Gastroesophageal sphincter (tissue), 4 donors: ENCODE measurements at regions not wholly inside any gene's neighbourhood (a gene's known extent, or its start where the extent isn't known, plus 50 kb on each side); places are given as distances from the start of the nearest gene placed in this dataset.
"Not testable (repeated sequence)": the region's sequence is repeated elsewhere in the genome, so short reads cannot be mapped to it uniquely, and the experiment has no call there.

Experiments used
- ATAC-seq: fragments of 150-250 bp; one replicate; pipeline ENCODE4 v1.9.1; 2016; ENCODE audit warnings: mild to moderate bottlenecking, moderate library complexity
- H3K27ac ChIP-seq, 4 donors: fragments of 200-600 bp; sonication (generic) in 3 of 4; 1 replicate in 3 of 4; 2 replicates in 1 of 4; pipeline ENCODE4 v1.5.1; 2016 to 2019
- H3K27me3 ChIP-seq: fragments of 200-600 bp; sonication (generic); one replicate; pipeline ENCODE4 v1.5.1; 2019
- H3K36me3 ChIP-seq, 2 donors: fragments of 200-600 bp; sonication (generic); one replicate each; pipeline ENCODE4 v1.5.1; 2019; ENCODE audit warnings: control low read depth in 1 of 2
- H3K4me1 ChIP-seq, 3 donors: fragments of 200-600 bp; sonication (generic); 1 replicate in 2 of 3; 2 replicates in 1 of 3; pipeline ENCODE4 v1.5.1; 2016 to 2019; ENCODE audit warnings: control low read depth in 2 of 3
- H3K4me3 ChIP-seq, 2 donors: fragments of 200-600 bp; sonication (generic); one replicate each; pipeline ENCODE4 v1.5.1; 2019; ENCODE audit warnings: mild to moderate bottlenecking in 1 of 2, moderate library complexity in 1 of 2
- H3K9me3 ChIP-seq, 3 donors: fragments of 200-600 bp; sonication (generic); one replicate each; pipeline ENCODE4 v1.5.1; 2017 to 2019; ENCODE audit warnings: control low read depth in 2 of 3
- EP300 ChIP-seq: sonication (generic); formaldehyde crosslinking; IDR thresholded peaks from one replicate; pipeline ENCODE4 v1.6.1; 2017; ENCODE audit warnings: antibody characterized with exemption, mild to moderate bottlenecking
- POLR2A ChIP-seq, 2 donors: fragments of 450-650 bp; IDR thresholded peaks; one replicate each; pipeline ENCODE4 v1.6.1; 2017; ENCODE audit warnings: antibody characterized with exemption in 2 of 2, mild to moderate bottlenecking in 2 of 2, moderate library complexity in 1 of 2
- POLR2AphosphoS5 ChIP-seq: sonication (generic); formaldehyde crosslinking; IDR thresholded peaks from one replicate; pipeline ENCODE4 v1.6.1; 2017; ENCODE audit warnings: antibody characterized with exemption
- WGBS, 2 donors: methylation state at CpG; one replicate each; pipeline ENCODE4 v1.1.5; 2018; ENCODE audit warnings: low coverage in 1 of 2; 5-methylcytosine and 5-hydroxymethylcytosine counted together
- TF ChIP-seq, protein P1 (sequence below), 4 experiments: fragments of 200-600 bp in 2 of 4; fragments of 450-650 bp in 2 of 4; sonication (generic) in 1 of 4; IDR thresholded peaks; one replicate each; pipeline ENCODE4 v1.5.1; 2017 to 2019; ENCODE audit warnings: antibody characterized with exemption in 4 of 4, mild to moderate bottlenecking in 2 of 4, moderate library complexity in 2 of 4

GRCh38 chr10:29375888-29376287, 87.0 kb downstream of the LYZL1 start:
- Histone ChIP-seq H3K4me1 (peaks cover 0 to 12% (median 3%) of the 10 kb centered on the region in 3 donors), H3K27me3 (peaks cover 10% of the 10 kb centered on the region), H3K4me3 (no peak overlapping the region), H3K9me3 (no peaks in the 10 kb centered on the region), H3K27ac (no peak overlapping the region), H3K36me3 (no peaks in the 10 kb centered on the region)
- no peak for ATAC-seq
- WGBS, 2 donors: 85 to 89% methylated on average over 4 of the region's 4 CpGs
- TF ChIP-seq, protein P1, sequence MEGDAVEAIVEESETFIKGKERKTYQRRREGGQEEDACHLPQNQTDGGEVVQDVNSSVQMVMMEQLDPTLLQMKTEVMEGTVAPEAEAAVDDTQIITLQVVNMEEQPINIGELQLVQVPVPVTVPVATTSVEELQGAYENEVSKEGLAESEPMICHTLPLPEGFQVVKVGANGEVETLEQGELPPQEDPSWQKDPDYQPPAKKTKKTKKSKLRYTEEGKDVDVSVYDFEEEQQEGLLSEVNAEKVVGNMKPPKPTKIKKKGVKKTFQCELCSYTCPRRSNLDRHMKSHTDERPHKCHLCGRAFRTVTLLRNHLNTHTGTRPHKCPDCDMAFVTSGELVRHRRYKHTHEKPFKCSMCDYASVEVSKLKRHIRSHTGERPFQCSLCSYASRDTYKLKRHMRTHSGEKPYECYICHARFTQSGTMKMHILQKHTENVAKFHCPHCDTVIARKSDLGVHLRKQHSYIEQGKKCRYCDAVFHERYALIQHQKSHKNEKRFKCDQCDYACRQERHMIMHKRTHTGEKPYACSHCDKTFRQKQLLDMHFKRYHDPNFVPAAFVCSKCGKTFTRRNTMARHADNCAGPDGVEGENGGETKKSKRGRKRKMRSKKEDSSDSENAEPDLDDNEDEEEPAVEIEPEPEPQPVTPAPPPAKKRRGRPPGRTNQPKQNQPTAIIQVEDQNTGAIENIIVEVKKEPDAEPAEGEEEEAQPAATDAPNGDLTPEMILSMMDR (IDR thresholded peaks at IDR 0.05): no peak
- TF ChIP-seq EP300 (no peak), POLR2A (IDR thresholded peaks at IDR 0.05) (no peak), POLR2AphosphoS5 (no peak)

DNA sequence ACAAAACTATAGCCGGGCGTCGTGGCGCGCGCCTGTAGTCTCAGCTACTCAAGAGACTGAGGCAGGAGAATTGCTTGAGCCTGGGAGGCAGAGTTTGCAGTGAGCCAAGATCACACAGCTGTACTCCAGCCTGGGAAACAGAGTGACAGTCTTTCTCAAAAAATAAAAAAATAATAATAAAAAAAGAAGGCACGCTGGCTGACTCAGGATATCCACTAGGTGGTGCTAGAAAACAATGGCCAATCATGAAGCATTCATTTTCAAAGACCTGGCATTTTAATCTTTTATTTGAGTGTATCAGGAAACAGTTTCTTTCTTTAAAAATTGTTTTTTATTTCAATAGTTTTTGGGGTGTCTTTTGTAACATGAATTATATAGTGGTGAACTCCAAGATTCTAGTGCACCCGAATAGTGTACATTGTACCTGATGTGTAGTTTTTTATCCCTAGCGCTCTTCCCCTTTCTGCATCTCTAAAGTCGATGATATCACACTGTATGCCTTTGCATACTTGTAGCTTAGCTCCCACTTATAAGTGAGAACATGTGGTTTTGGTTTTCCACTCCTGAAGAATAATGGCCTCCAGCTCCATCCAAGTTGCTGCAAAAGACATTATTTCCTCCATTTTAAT, 88.6 kb downstream of the LYZL1 start:
- H3K27me3 ChIP-seq: no peaks in the 10 kb centered on the region
- H3K36me3 ChIP-seq: no peaks in the 10 kb centered on the region
- WGBS, 2 donors: 0 to 77% methylated on average over 1 to 9 of the region's 10 CpGs
- no peak overlapping the region for H3K4me3 ChIP-seq
- no peak for TF ChIP-seq EP300
- TF ChIP-seq, protein P1 (IDR thresholded peaks at IDR 0.05): peak; percentile 54 to 77 (median 68)
- ATAC-seq: no peak
- H3K9me3 ChIP-seq: no peaks in the 10 kb centered on the region
- no peak overlapping the region for H3K27ac ChIP-seq
- H3K4me1 ChIP-seq: peaks cover 0 to 12% (median 3%) of the 10 kb centered on the region in 3 donors

DNA sequence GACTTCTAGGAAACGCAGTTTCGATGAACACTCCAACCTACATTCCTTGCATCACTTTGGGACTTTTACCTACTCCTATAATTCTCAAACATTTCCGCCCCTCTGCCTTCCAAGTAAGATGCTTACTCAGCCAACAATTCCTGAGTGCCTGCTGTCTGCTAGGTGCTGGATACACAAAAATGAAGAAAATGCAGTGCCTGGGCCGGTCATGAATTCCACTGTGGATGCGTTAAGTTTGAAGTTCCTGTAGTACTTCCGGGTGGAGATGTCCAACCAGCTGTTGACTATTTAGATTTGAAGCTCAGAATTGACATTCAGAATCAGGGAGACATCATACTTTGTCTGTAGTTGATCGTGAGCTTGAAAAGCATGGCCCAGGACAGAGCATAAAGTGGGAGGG, 89.2 kb downstream of the LYZL1 start:
- H3K4me1 ChIP-seq: peaks cover 0 to 12% (median 3%) of the 10 kb centered on the region in 3 donors
- no peaks in the 10 kb centered on the region for H3K36me3 ChIP-seq
- 80 to 91% methylated on average over 1 to 6 of the region's 7 CpGs for WGBS, 2 donors
- no peak overlapping the region for H3K27ac ChIP-seq
- H3K27me3 ChIP-seq: no peaks in the 10 kb centered on the region
- TF ChIP-seq EP300: no peak
- TF ChIP-seq, protein P1 (IDR thresholded peaks at IDR 0.05): no peak
- TF ChIP-seq POLR2A (IDR thresholded peaks at IDR 0.05): no peak
- no peak for TF ChIP-seq POLR2AphosphoS5
- no peak overlapping the region for H3K4me3 ChIP-seq
- ATAC-seq: no peak
- H3K9me3 ChIP-seq: no peaks in the 10 kb centered on the region

- no peak for TF ChIP-seq POLR2A (IDR thresholded peaks at IDR 0.05)
- TF ChIP-seq EP300: no peak
- TF ChIP-seq POLR2AphosphoS5: no peak
- TF ChIP-seq, protein P1 (IDR thresholded peaks at IDR 0.05): no peak
- Histone ChIP-seq H3K27me3 (no peaks in the 10 kb centered on the region), H3K36me3 (no peaks in the 10 kb centered on the region), H3K4me3 (no peak overlapping the region), H3K27ac (no peak overlapping the region), H3K4me1 (peaks cover 0 to 12% (median 3%) of the 10 kb centered on the region in 3 donors), H3K9me3 (no peaks in the 10 kb centered on the region)
- 40 to 50% methylated on average over 1 to 4 of the region's 4 CpGs for WGBS, 2 donors
- no peak for ATAC-seq
Measured at GRCh38 chr10:29379208-29379607, 90.3 kb downstream of the LYZL1 start.

DNA sequence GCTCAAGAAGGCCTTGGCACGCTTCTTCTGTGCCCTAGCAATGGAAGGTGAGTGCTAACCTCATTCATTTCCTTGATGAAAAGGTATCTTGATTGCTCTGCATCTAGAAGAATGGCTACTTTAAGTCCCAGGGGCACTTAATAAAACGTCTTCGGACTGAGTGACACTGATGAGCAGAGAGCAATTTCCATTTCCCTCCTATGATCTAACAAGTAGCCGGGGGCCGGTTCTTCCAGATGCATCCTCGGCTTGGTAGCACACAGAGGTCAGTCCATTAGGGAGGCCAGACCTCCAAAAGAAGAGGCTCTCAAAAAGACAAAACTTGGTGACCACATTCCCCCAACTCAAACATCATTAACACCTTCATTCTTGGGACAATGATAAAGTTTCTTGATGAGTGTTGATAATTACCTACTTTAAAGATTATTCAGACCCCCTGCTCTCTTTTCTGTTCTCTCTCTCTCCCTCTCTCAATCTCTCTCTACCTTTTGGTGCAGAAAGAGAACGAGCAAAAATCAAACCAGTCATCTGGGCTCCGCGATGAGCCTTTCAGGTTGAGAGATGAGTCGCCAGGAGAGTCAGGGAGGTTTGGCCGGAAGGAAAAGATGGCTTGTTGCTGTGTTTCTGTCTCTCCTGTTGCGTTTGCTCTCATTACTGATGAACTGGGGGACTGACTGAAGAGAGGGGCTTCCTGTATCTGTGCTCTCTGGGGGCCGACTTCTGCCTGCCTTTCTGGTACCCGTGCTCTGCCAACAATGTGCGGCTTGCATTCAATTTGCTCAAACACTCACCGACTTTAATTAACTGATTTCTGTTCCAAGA, 91.1 kb downstream of the LYZL1 start:
- peaks cover 0 to 12% (median 3%) of the 10 kb centered on the region in 3 donors for H3K4me1 ChIP-seq
- not testable (repeated sequence) for H3K27ac ChIP-seq, H3K36me3 ChIP-seq, H3K4me3 ChIP-seq, ATAC-seq, H3K27me3 ChIP-seq, H3K9me3 ChIP-seq
- WGBS, 2 donors: 67 to 85% methylated on average over 4 to 8 of the region's 16 CpGs

GRCh38 chr10:29380599-29381511, 92.0 kb downstream of the LYZL1 start:
- not testable (repeated sequence) for ATAC-seq, H3K27ac ChIP-seq
- WGBS, 2 donors: 37 to 70% methylated on average over 5 to 10 of the region's 16 CpGs

More at GRCh38 chr10:29380599-29381511, 92.0 kb downstream of the LYZL1 start:
- H3K9me3 ChIP-seq, H3K4me3 ChIP-seq, H3K27me3 ChIP-seq, H3K36me3 ChIP-seq: not testable (repeated sequence)
- peaks cover 0 to 12% (median 3%) of the 10 kb centered on the region in 3 donors for H3K4me1 ChIP-seq
